ENCODE measurements at regions not wholly inside any gene's neighbourhood (a gene's known extent, or its start where the extent isn't known, plus 50 kb on each side); places are given as distances from the start of the nearest gene placed in this dataset.

- Histone ChIP-seq H3K9me3 (no peaks in the 10 kb centered on the region), H3K4me3 (no peak overlapping the region), H3K36me3 (ENCODE audit: low read depth, missing control alignments) (no peaks in the 10 kb centered on the region), H3K27ac (no peak overlapping the region), H3K27me3 (no peaks in the 10 kb centered on the region), H3K4me1 (no peaks in the 10 kb centered on the region)
- WGBS, 2 donors = 83 to 88% methylated on average over 3 of the region's 3 CpGs
- no peak for DNase-seq
- TF ChIP-seq POLR2A (IDR thresholded peaks at IDR 0.05) = no peak
- no peak for TF ChIP-seq CTCF (IDR thresholded peaks at IDR 0.05)
- intact Hi-C loops (cut with DNase I; ENCODE audit: low total_unique reads) = no loop called here
Observed at GRCh38 chr11:32224580-32224979, 133.7 kb downstream of the RCN1 start.

GRCh38 chr11:32225571-32226285 is 134.9 kb downstream of the RCN1 start:
- Histone ChIP-seq H3K9me3 (no peaks in the 10 kb centered on the region), H3K27ac (no peak overlapping the region), H3K27me3 (no peaks in the 10 kb centered on the region), H3K4me1 (no peaks in the 10 kb centered on the region), H3K4me3 (no peak overlapping the region), H3K36me3 (ENCODE audit: low read depth, missing control alignments) (no peaks in the 10 kb centered on the region)
- WGBS, 2 donors = 72 to 74% methylated on average over 14 of the region's 14 CpGs
- TF ChIP-seq POLR2A (IDR thresholded peaks at IDR 0.05) (no peak), CTCF (IDR thresholded peaks at IDR 0.05) (no peak)
- DNase-seq = no peak
- intact Hi-C loops (cut with DNase I; ENCODE audit: low total_unique reads) = no loop called here

- intact Hi-C loops (cut with DNase I; ENCODE audit: low total_unique reads) = no loop called here
- 91% methylated on average over 5 of the region's 5 CpGs for WGBS, 2 donors
- Histone ChIP-seq H3K4me3 (no peak overlapping the region), H3K36me3 (ENCODE audit: low read depth, missing control alignments) (no peaks in the 10 kb centered on the region), H3K27ac (no peak overlapping the region), H3K4me1 (no peaks in the 10 kb centered on the region), H3K9me3 (no peaks in the 10 kb centered on the region), H3K27me3 (no peaks in the 10 kb centered on the region)
- TF ChIP-seq POLR2A (IDR thresholded peaks at IDR 0.05) (no peak), CTCF (IDR thresholded peaks at IDR 0.05) (no peak)
- no peak for DNase-seq
Observed at GRCh38 chr11:32226480-32226879, 135.6 kb downstream of the RCN1 start.

GRCh38 chr11:32229576-32230240 is 138.8 kb downstream of the RCN1 start:
- no peak for DNase-seq
- TF ChIP-seq CTCF (IDR thresholded peaks at IDR 0.05) (no peak), POLR2A (IDR thresholded peaks at IDR 0.05) (no peak)

More at GRCh38 chr11:32229576-32230240, 138.8 kb downstream of the RCN1 start:
- Histone ChIP-seq H3K4me1 (no peaks in the 10 kb centered on the region), H3K4me3 (no peak overlapping the region), H3K36me3 (ENCODE audit: low read depth, missing control alignments) (no peaks in the 10 kb centered on the region), H3K9me3 (no peaks in the 10 kb centered on the region), H3K27me3 (no peaks in the 10 kb centered on the region), H3K27ac (no peak overlapping the region)
- intact Hi-C loops (cut with DNase I; ENCODE audit: low total_unique reads) = no loop called here
- WGBS, 2 donors = 92 to 95% methylated on average over 13 of the region's 13 CpGs

Measured in testis (tissue), 2 donors.